ENCODE measurements at regions not wholly inside any gene's neighbourhood (a gene's known extent, or its start where the extent isn't known, plus 50 kb on each side); places are given as distances from the start of the nearest gene placed in this dataset.
"Not testable (repeated sequence)": the region's sequence is repeated elsewhere in the genome, so short reads cannot be mapped to it uniquely, and the experiment has no call there.

- H3K36me3 ChIP-seq (ENCODE audit: insufficient read depth, low read length) = no peaks in the 10 kb centered on the region
- FAIRE-seq = no peak
- H3K27me3 Mint-ChIP-seq (ENCODE audit: low read depth, unreplicated experiment) = no peaks in the 10 kb centered on the region
- H4K20me1 ChIP-seq (ENCODE audit: insufficient read depth, low read length) = no peaks in the 10 kb centered on the region
- no peaks in the 10 kb centered on the region for H3K27me3 ChIP-seq (ENCODE audit: insufficient read depth, low read length)
- no peaks in the 10 kb centered on the region for H3K79me2 ChIP-seq (ENCODE audit: insufficient read depth, low read length)
- DNase-seq (ENCODE audit: low read depth) = no peak
- H3K4me3 ChIP-seq (ENCODE audit: insufficient read depth, low read depth, low read length) = no peak overlapping the region
- peaks cover 1% of the 10 kb centered on the region for H3K9me3 Mint-ChIP-seq (ENCODE audit: unreplicated experiment)
- H3K27ac Mint-ChIP-seq (ENCODE audit: unreplicated experiment) = no peak overlapping the region
- no peaks in the 10 kb centered on the region for H3K4me1 ChIP-seq (ENCODE audit: insufficient read depth, low read length)
- H3K4me1 Mint-ChIP-seq (ENCODE audit: low read depth, unreplicated experiment) = no peaks in the 10 kb centered on the region
- no peak overlapping the region for H3K4me2 ChIP-seq (ENCODE audit: low read length)
- H3K9me3 ChIP-seq (ENCODE audit: insufficient read depth, low read depth, low read length) = no peaks in the 10 kb centered on the region
- H3K36me3 Mint-ChIP-seq (ENCODE audit: low read depth, unreplicated experiment) = no peaks in the 10 kb centered on the region
- TF ChIP-seq CTCF (IDR thresholded peaks at IDR 0.05; ENCODE audit: insufficient read depth, low read depth, low read length) = no peak
- TF ChIP-seq EZH2 (IDR thresholded peaks at IDR 0.05; ENCODE audit: insufficient read depth, low read length) = no peak
- H2AFZ ChIP-seq (ENCODE audit: low read depth, low read length) = no peak overlapping the region
- no peak overlapping the region for H3K4me3 Mint-ChIP-seq (ENCODE audit: unreplicated experiment)
- H3K27ac ChIP-seq (ENCODE audit: low read depth, low read length) = no peak overlapping the region
- no peak overlapping the region for H3K9ac ChIP-seq (ENCODE audit: low read length)
These were observed 994.4 kb upstream of the NUDT12 start for GRCh38 chr5:104556957-104557356.

- no peaks in the 10 kb centered on the region for H3K9me3 Mint-ChIP-seq (ENCODE audit: unreplicated experiment)
- no peak overlapping the region for H3K4me2 ChIP-seq (ENCODE audit: low read length)
- TF ChIP-seq EZH2 (IDR thresholded peaks at IDR 0.05; ENCODE audit: insufficient read depth, low read length) (no peak), CTCF (IDR thresholded peaks at IDR 0.05; ENCODE audit: insufficient read depth, low read depth, low read length) (no peak)
- no peaks in the 10 kb centered on the region for H3K4me1 ChIP-seq (ENCODE audit: insufficient read depth, low read length)
- no peaks in the 10 kb centered on the region for H3K27me3 ChIP-seq (ENCODE audit: insufficient read depth, low read length)
- no peak overlapping the region for H3K4me3 ChIP-seq (ENCODE audit: insufficient read depth, low read depth, low read length)
- FAIRE-seq (no peak), DNase-seq (ENCODE audit: low read depth) (no peak)
- H3K4me1 Mint-ChIP-seq (ENCODE audit: low read depth, unreplicated experiment) = no peaks in the 10 kb centered on the region
- H3K27ac Mint-ChIP-seq (ENCODE audit: unreplicated experiment) = no peak overlapping the region
- no peaks in the 10 kb centered on the region for H3K9me3 ChIP-seq (ENCODE audit: insufficient read depth, low read depth, low read length)
- no peaks in the 10 kb centered on the region for H3K36me3 Mint-ChIP-seq (ENCODE audit: low read depth, unreplicated experiment)
- H3K4me3 Mint-ChIP-seq (ENCODE audit: unreplicated experiment) = no peak overlapping the region
- H3K27me3 Mint-ChIP-seq (ENCODE audit: low read depth, unreplicated experiment) = no peaks in the 10 kb centered on the region
- no peak overlapping the region for H3K9ac ChIP-seq (ENCODE audit: low read length)
- no peaks in the 10 kb centered on the region for H4K20me1 ChIP-seq (ENCODE audit: insufficient read depth, low read length)
- H2AFZ ChIP-seq (ENCODE audit: low read depth, low read length) = no peak overlapping the region
- no peaks in the 10 kb centered on the region for H3K79me2 ChIP-seq (ENCODE audit: insufficient read depth, low read length)
- H3K36me3 ChIP-seq (ENCODE audit: insufficient read depth, low read length) = no peaks in the 10 kb centered on the region
- H3K27ac ChIP-seq (ENCODE audit: low read depth, low read length) = no peak overlapping the region
These were observed 989.0 kb upstream of the NUDT12 start for GRCh38 chr5:104551628-104552027.

- not testable (repeated sequence) for DNase-seq (ENCODE audit: low read depth); H3K27me3 Mint-ChIP-seq (ENCODE audit: low read depth, unreplicated experiment); H3K9ac ChIP-seq (ENCODE audit: low read length); H3K4me1 Mint-ChIP-seq (ENCODE audit: low read depth, unreplicated experiment); H4K20me1 ChIP-seq (ENCODE audit: insufficient read depth, low read length); H3K4me1 ChIP-seq (ENCODE audit: insufficient read depth, low read length); H3K27ac ChIP-seq (ENCODE audit: low read depth, low read length); H3K79me2 ChIP-seq (ENCODE audit: insufficient read depth, low read length); H3K4me2 ChIP-seq (ENCODE audit: low read length); H3K9me3 ChIP-seq (ENCODE audit: insufficient read depth, low read depth, low read length); FAIRE-seq; H3K36me3 ChIP-seq (ENCODE audit: insufficient read depth, low read length); H3K27me3 ChIP-seq (ENCODE audit: insufficient read depth, low read length); H3K4me3 ChIP-seq (ENCODE audit: insufficient read depth, low read depth, low read length); H3K4me3 Mint-ChIP-seq (ENCODE audit: unreplicated experiment); H3K36me3 Mint-ChIP-seq (ENCODE audit: low read depth, unreplicated experiment); H3K27ac Mint-ChIP-seq (ENCODE audit: unreplicated experiment); H3K9me3 Mint-ChIP-seq (ENCODE audit: unreplicated experiment); H2AFZ ChIP-seq (ENCODE audit: low read depth, low read length)
These were observed 984.3 kb upstream of the NUDT12 start for GRCh38 chr5:104546871-104547270.

Data from astrocyte (in vitro differentiated cells and primary cell).